Adrenal gland (tissue), 9 donors: ENCODE measurements at regions not wholly inside any gene's neighbourhood (a gene's known extent, or its start where the extent isn't known, plus 50 kb on each side); places are given as distances from the start of the nearest gene placed in this dataset.

ENCODE experiments used
- DNase-seq, 7 donors: peaks; one replicate each; pipeline ENCODE4 v3.0.0-alpha.2; 2019 to 2020
- H3K27ac ChIP-seq, 5 donors: fragments of 200-600 bp; sonication (generic) in 4 of 5; 1 replicate in 3 of 5; 2 replicates in 2 of 5; pipeline versions ENCODE4 v1.5.1 to v1.8.0; 2016 to 2020; ENCODE audit warnings: mild to moderate bottlenecking in 1 of 5
- H3K27me3 ChIP-seq: fragments of 200-600 bp; 2 replicates; pipeline ENCODE4 v1.8.0; 2021
- H3K36me3 ChIP-seq, 2 donors: fragments of 200-600 bp; replicated peaks in 1 of 2; 1 replicate in 1 of 2; 2 replicates in 1 of 2; pipeline versions ENCODE4 v1.5.1 to v1.8.0; 2018 to 2022
- H3K4me1 ChIP-seq, 2 donors: fragments of 200-600 bp; replicated peaks in 1 of 2; 1 replicate in 1 of 2; 2 replicates in 1 of 2; pipeline versions ENCODE4 v1.5.1 to v1.8.0; 2018 to 2021
- H3K4me3 ChIP-seq, 4 donors: fragments of 200-600 bp; sonication (generic) in 3 of 4; one replicate each; pipeline ENCODE4 v1.5.1; 2016 to 2018
- H3K9me3 ChIP-seq, 3 donors: fragments of 200-600 bp; sonication (generic) in 1 of 3; replicated peaks in 1 of 3; 1 replicate in 2 of 3; 2 replicates in 1 of 3; pipeline versions ENCODE4 v1.5.1 to v1.8.0; 2016 to 2021
- POLR2A ChIP-seq, 2 donors: fragments of 450-650 bp; IDR thresholded peaks; one replicate each; pipeline ENCODE4 v1.6.1; 2017; ENCODE audit warnings: antibody characterized with exemption in 2 of 2, mild to moderate bottlenecking in 2 of 2, moderate library complexity in 1 of 2
- WGBS, 4 donors: extraction: QIAGEN DNeasy Blood & Tissue Kit in 2 of 4; methylation state at CpG; one replicate each; pipeline versions ENCODE4 v1.1.5 to v1.1.7; 2013 to 2017; 5-methylcytosine and 5-hydroxymethylcytosine counted together
- intact Hi-C, 2 donors: fragments of 100-400 bp; cut with DNase I; formaldehyde crosslinking; loops; one replicate each; pipeline versions ENCODE4 v1.14.1 to v1.15.0; 2022 to 2023
- TF ChIP-seq, protein P1 (sequence below), 6 experiments: fragments of 450-650 bp in 4 of 6; fragments of 200-600 bp in 2 of 6; sonication (generic) in 1 of 6; IDR thresholded peaks; 1 replicate in 5 of 6; 2 replicates in 1 of 6; pipeline versions ENCODE4 v1.5.1 to v1.8.0; 2016 to 2021; ENCODE audit warnings: antibody characterized with exemption in 6 of 6, mild to moderate bottlenecking in 2 of 6, moderate library complexity in 1 of 6
- donor health status: healthy with polysubstance abuse.
- donor health status: Bipolar disorder and iron deficiency.
- donor health status: DM: yes; HTN: yes; CAD: no.
- donor health status: DM: no; HTN: no; CAD: no.
- donor health status: DM: no; HTN: no; CAD: no.

GRCh38 chr10:70964245-70964644 lies 75.9 kb upstream of the PCBD1 start:
- WGBS, 4 donors, result 68 to 87% (median 73%) methylated on average over 4 to 5 of the region's 5 CpGs
- no peak overlapping the region for H3K27ac ChIP-seq
- intact Hi-C loops, result no loop called here
- DNase-seq, result no peak
- H3K9me3 ChIP-seq, result no peaks in the 10 kb centered on the region
- H3K36me3 ChIP-seq, result no peaks in the 10 kb centered on the region
- H3K4me1 ChIP-seq, result no peaks in the 10 kb centered on the region
- no peaks in the 10 kb centered on the region for H3K27me3 ChIP-seq
- TF ChIP-seq, protein P1, sequence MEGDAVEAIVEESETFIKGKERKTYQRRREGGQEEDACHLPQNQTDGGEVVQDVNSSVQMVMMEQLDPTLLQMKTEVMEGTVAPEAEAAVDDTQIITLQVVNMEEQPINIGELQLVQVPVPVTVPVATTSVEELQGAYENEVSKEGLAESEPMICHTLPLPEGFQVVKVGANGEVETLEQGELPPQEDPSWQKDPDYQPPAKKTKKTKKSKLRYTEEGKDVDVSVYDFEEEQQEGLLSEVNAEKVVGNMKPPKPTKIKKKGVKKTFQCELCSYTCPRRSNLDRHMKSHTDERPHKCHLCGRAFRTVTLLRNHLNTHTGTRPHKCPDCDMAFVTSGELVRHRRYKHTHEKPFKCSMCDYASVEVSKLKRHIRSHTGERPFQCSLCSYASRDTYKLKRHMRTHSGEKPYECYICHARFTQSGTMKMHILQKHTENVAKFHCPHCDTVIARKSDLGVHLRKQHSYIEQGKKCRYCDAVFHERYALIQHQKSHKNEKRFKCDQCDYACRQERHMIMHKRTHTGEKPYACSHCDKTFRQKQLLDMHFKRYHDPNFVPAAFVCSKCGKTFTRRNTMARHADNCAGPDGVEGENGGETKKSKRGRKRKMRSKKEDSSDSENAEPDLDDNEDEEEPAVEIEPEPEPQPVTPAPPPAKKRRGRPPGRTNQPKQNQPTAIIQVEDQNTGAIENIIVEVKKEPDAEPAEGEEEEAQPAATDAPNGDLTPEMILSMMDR (IDR thresholded peaks at IDR 0.05), result no peak
- TF ChIP-seq POLR2A (IDR thresholded peaks at IDR 0.05), result no peak
- no peak overlapping the region for H3K4me3 ChIP-seq

- no peaks in the 10 kb centered on the region for H3K36me3 ChIP-seq
- no peaks in the 10 kb centered on the region for H3K27me3 ChIP-seq
- WGBS, 4 donors, result 62 to 88% (median 85%) methylated on average over 3 to 8 of the region's 8 CpGs
- no peaks in the 10 kb centered on the region for H3K4me1 ChIP-seq
- DNase-seq, result no peak
- no peak for TF ChIP-seq POLR2A (IDR thresholded peaks at IDR 0.05)
- TF ChIP-seq, protein P1 (IDR thresholded peaks at IDR 0.05), result no peak
- H3K9me3 ChIP-seq, result no peaks in the 10 kb centered on the region
- H3K4me3 ChIP-seq, result no peak overlapping the region
- H3K27ac ChIP-seq, result no peak overlapping the region
- intact Hi-C loops, result no loop called here
These were observed 76.5 kb upstream of the PCBD1 start for GRCh38 chr10:70964881-70965280.

GRCh38 chr10:70965566-70965965 lies 77.2 kb upstream of the PCBD1 start:
- Histone ChIP-seq H3K27ac (no peak overlapping the region), H3K4me1 (no peaks in the 10 kb centered on the region), H3K4me3 (no peak overlapping the region), H3K9me3 (no peaks in the 10 kb centered on the region), H3K27me3 (no peaks in the 10 kb centered on the region), H3K36me3 (no peaks in the 10 kb centered on the region)
- TF ChIP-seq, protein P1 (IDR thresholded peaks at IDR 0.05), result no peak
- TF ChIP-seq POLR2A (IDR thresholded peaks at IDR 0.05), result no peak
- 85 to 90% (median 88%) methylated on average over 5 to 8 of the region's 8 CpGs for WGBS, 4 donors
- DNase-seq, result no peak
- intact Hi-C loops, result no loop called here

- Histone ChIP-seq H3K4me1 (no peaks in the 10 kb centered on the region), H3K9me3 (no peaks in the 10 kb centered on the region), H3K27me3 (no peaks in the 10 kb centered on the region), H3K4me3 (no peak overlapping the region), H3K27ac (no peak overlapping the region), H3K36me3 (no peaks in the 10 kb centered on the region)
- 70 to 80% (median 75%) methylated on average over 9 to 11 of the region's 11 CpGs for WGBS, 4 donors
- TF ChIP-seq, protein P1 (IDR thresholded peaks at IDR 0.05), result no peak
- no peak for TF ChIP-seq POLR2A (IDR thresholded peaks at IDR 0.05)
- no peak for DNase-seq
- intact Hi-C loops, result no loop called here
These were observed 78.5 kb upstream of the PCBD1 start for GRCh38 chr10:70966646-70967553.
